SK-N-SH (cell line): ENCODE measurements at regions not wholly inside any gene's neighbourhood (a gene's known extent, or its start where the extent isn't known, plus 50 kb on each side); places are given as distances from the start of the nearest gene placed in this dataset.

Experiments
- CTCF ChIA-PET: fragments of 300-600, 350-600 bp; formaldehyde crosslinking; extraction: SDS; loops from one replicate; lab custom pipeline; 2021; lab: Yijun Ruan, JAX
- POLR2A ChIA-PET: fragments of 350-600 bp; sonication (Branson Sonifier 250); formaldehyde crosslinking; extraction: SDS; loops from one replicate; lab custom pipeline; 2020; ENCODE audit warnings: antibody characterized with exemption, inconsistent platforms; lab: Yijun Ruan, JAX
- DNase-seq: peaks from one replicate; pipeline ENCODE4 v3.0.0; 2012
- H2AFZ ChIP-seq: fragments of 200-600 bp; sonication (generic); 2 replicates; pipeline ENCODE4 v1.8.1; 2016; ENCODE audit warnings: antibody characterized with exemption, mild to moderate bottlenecking, low read depth
- H3F3A ChIP-seq: fragments of 200-600 bp; sonication (generic); replicated peaks from 2 replicates; pipeline ENCODE3; 2016; ENCODE audit warnings: antibody characterized with exemption, mild to moderate bottlenecking; ENCODE audit not compliant: insufficient read depth
- H3K27ac ChIP-seq, 2 experiments: fragments of 200-500 bp in 1 of 2; fragments of 200-600 bp in 1 of 2; sonication (Bioruptor generic) in 1 of 2; sonication (generic), shearing (Covaris generic) in 1 of 2; 2 replicates each; pipeline versions ENCODE4 v1.5.1 to v1.6.1; 2014 to 2016; ENCODE audit warnings: low read depth in 2 of 2, inconsistent platforms in 1 of 2, low read length in 1 of 2, mild to moderate bottlenecking in 1 of 2, mixed read lengths in 1 of 2
- H3K27me3 ChIP-seq: fragments of 200-600 bp; sonication (generic), shearing (Covaris generic); 2 replicates; pipeline ENCODE4 v1.6.1; 2016; ENCODE audit warnings: mixed run types; ENCODE audit not compliant: insufficient read depth
- H3K36me3 ChIP-seq, 2 experiments: fragments of 200-500 bp in 1 of 2; fragments of 200-600 bp in 1 of 2; sonication (Bioruptor generic) in 1 of 2; sonication (generic) in 1 of 2; replicated peaks in 1 of 2; 2 replicates each; pipeline versions ENCODE3 to v1.5.1; 2014 to 2016; ENCODE audit warnings: low read length in 1 of 2, mild to moderate bottlenecking in 1 of 2; ENCODE audit not compliant: insufficient read depth in 2 of 2, control insufficient read depth in 1 of 2
- H3K4me1 ChIP-seq, 2 experiments: fragments of 200-500 bp in 1 of 2; fragments of 200-600 bp in 1 of 2; sonication (Bioruptor generic) in 1 of 2; sonication (generic), shearing (Covaris generic) in 1 of 2; 2 replicates each; pipeline versions ENCODE4 v1.5.1 to v1.6.1; 2014 to 2016; ENCODE audit warnings: low read depth in 1 of 2, low read length in 1 of 2, mixed run types in 1 of 2; ENCODE audit not compliant: insufficient read depth in 2 of 2, control insufficient read depth in 1 of 2
- H3K4me2 ChIP-seq: fragments of 200-600 bp; sonication (generic), shearing (Covaris generic); 2 replicates; pipeline ENCODE4 v1.6.1; 2017; ENCODE audit warnings: mixed run types
- H3K4me3 ChIP-seq, 2 experiments: fragments of 200-500 bp in 1 of 2; fragments of 200-600 bp in 1 of 2; sonication (Bioruptor generic) in 1 of 2; sonication (generic), shearing (Covaris generic) in 1 of 2; 2 replicates each; pipeline versions ENCODE4 v1.5.1 to v1.8.1; 2014 to 2016; ENCODE audit warnings: low read depth in 2 of 2, inconsistent platforms in 1 of 2, low read length in 1 of 2, mild to moderate bottlenecking in 1 of 2, mixed read lengths in 1 of 2, moderate library complexity in 1 of 2
- H3K79me2 ChIP-seq: fragments of 200-600 bp; sonication (generic); 2 replicates; pipeline ENCODE4 v1.8.1; 2017; ENCODE audit warnings: mild to moderate bottlenecking; ENCODE audit not compliant: insufficient read depth
- H3K9ac ChIP-seq: fragments of 200-600 bp; sonication (generic); 2 replicates; pipeline ENCODE4 v1.6.1; 2017; ENCODE audit warnings: mixed run types
- H3K9me2 ChIP-seq: fragments of 200-600 bp; sonication (generic); 2 replicates; pipeline ENCODE4 v1.6.1; 2017; ENCODE audit warnings: mixed run types
- H3K9me3 ChIP-seq: fragments of 200-600 bp; sonication (generic); 2 replicates; pipeline ENCODE4 v1.6.1; 2017; ENCODE audit warnings: mixed run types, mild to moderate bottlenecking, moderate library complexity
- H4K20me1 ChIP-seq: fragments of 200-600 bp; sonication (generic); 2 replicates; pipeline ENCODE4 v1.6.1; 2017; ENCODE audit warnings: mild to moderate bottlenecking, mixed run types; ENCODE audit not compliant: insufficient read depth
- EP300 ChIP-seq, 2 experiments: IDR thresholded peaks; 2 replicates each; pipeline versions ENCODE4 v1.4.0 to v1.6.1; 2012; ENCODE audit warnings: borderline replicate concordance in 1 of 2, low read depth in 1 of 2, low read length in 1 of 2
- FOXM1 ChIP-seq: IDR thresholded peaks from 2 replicates; pipeline ENCODE4 v1.4.0; 2012; ENCODE audit warnings: low read depth, mild to moderate bottlenecking
- JUND ChIP-seq: IDR thresholded peaks from 2 replicates; pipeline ENCODE4 v1.4.0; 2012
- MXI1 ChIP-seq: IDR thresholded peaks from 2 replicates; pipeline ENCODE4 v1.6.1; 2012; ENCODE audit warnings: mild to moderate bottlenecking, low read depth, low read length, improper control_type of control experiment
- NRF1 ChIP-seq: IDR thresholded peaks from 2 replicates; pipeline ENCODE4 v1.6.1; 2012; ENCODE audit warnings: low read depth, mild to moderate bottlenecking, low read length
- PBX3 ChIP-seq: IDR thresholded peaks from 2 replicates; pipeline ENCODE4; 2012
- RCOR1 ChIP-seq: fragments of 150-350 bp; IDR thresholded peaks from 2 replicates; pipeline ENCODE4 v1.6.1; 2017; ENCODE audit warnings: antibody characterized with exemption, low read length
- RFX5 ChIP-seq: IDR thresholded peaks from 2 replicates; pipeline ENCODE4 v1.6.1; 2012; ENCODE audit warnings: mild to moderate bottlenecking, improper control_type of control experiment, low read length
- RXRA ChIP-seq: IDR thresholded peaks from 2 replicates; pipeline ENCODE4 v1.4.0; 2012; ENCODE audit warnings: low read depth, mild to moderate bottlenecking, borderline replicate concordance
- SIN3A ChIP-seq: IDR thresholded peaks from 2 replicates; pipeline ENCODE4 v1.6.1; 2012; ENCODE audit warnings: low read depth, mild to moderate bottlenecking, low read length, moderate library complexity, borderline replicate concordance
- SMC3 ChIP-seq: IDR thresholded peaks from 2 replicates; pipeline ENCODE4 v1.6.1; 2012; ENCODE audit warnings: low read depth, low read length, improper control_type of control experiment
- USF2 ChIP-seq: fragments of 150-350 bp; IDR thresholded peaks from 2 replicates; pipeline ENCODE4 v1.6.1; 2017; ENCODE audit warnings: antibody characterized with exemption, low read length, low read depth, borderline replicate concordance
- YY1 ChIP-seq: IDR thresholded peaks from 2 replicates; pipeline ENCODE4 v1.4.0; 2012; ENCODE audit warnings: low read depth, mild to moderate bottlenecking
- ZBTB33 ChIP-seq: IDR thresholded peaks from 2 replicates; pipeline ENCODE4 v1.4.0; 2012; ENCODE audit warnings: low read depth, borderline replicate concordance
- WGBS: methylation state at CpG from one replicate; pipeline ENCODE4 v1.1.6; 2017; ENCODE audit warnings: low lambda C conversion rate; 5-methylcytosine and 5-hydroxymethylcytosine counted together

GRCh38 chr16:77555791-77556190 lies 121.0 kb upstream of the ADAMTS18 start:
- Histone ChIP-seq H3K9me3 (no peaks in the 10 kb centered on the region), H3K27ac (no peak overlapping the region), H3K9me2 (no peaks in the 10 kb centered on the region), H3K79me2 (no peaks in the 10 kb centered on the region), H3K4me2 (no peak overlapping the region), H2AFZ (no peak overlapping the region), H3K27me3 (no peaks in the 10 kb centered on the region; the same call in 1 of the 2 replicates), H3K36me3 (no peaks in the 10 kb centered on the region), H3K4me1 (no peaks in the 10 kb centered on the region), H3K9ac (no peak overlapping the region), H4K20me1 (no peaks in the 10 kb centered on the region), H3K4me3 (no peak overlapping the region), H3F3A (no peaks in the 10 kb centered on the region)
- TF ChIP-seq EP300 (IDR thresholded peaks at IDR 0.05; ENCODE audit: borderline replicate concordance in 1 of 2, low read depth in 1 of 2, low read length in 1 of 2) = no peak
- no peak for TF ChIP-seq FOXM1
- no peak for TF ChIP-seq PBX3
- TF ChIP-seq RXRA = no peak
- TF ChIP-seq RCOR1 = no peak
- TF ChIP-seq NRF1 = no peak
- no peak for TF ChIP-seq ZBTB33
- TF ChIP-seq JUND = no peak
- no peak for TF ChIP-seq RFX5
- TF ChIP-seq USF2 = no peak
- ChIA-PET POLR2A (no interaction called here), CTCF (no interaction called here)
- no peak for DNase-seq
- WGBS = 70% methylated on average over 12 of the region's 12 CpGs

GRCh38 chr16:77556201-77556873 lies 121.5 kb upstream of the ADAMTS18 start:
- TF ChIP-seq SIN3A (no peak), MXI1 (no peak), EP300 (IDR thresholded peaks at IDR 0.05; ENCODE audit: borderline replicate concordance in 1 of 2, low read depth in 1 of 2, low read length in 1 of 2) (no peak), YY1 (no peak), SMC3 (no peak)
- TF ChIP-seq, all 33 proteins: peak for 0
- Histone ChIP-seq H2AFZ (no peak overlapping the region), H3F3A (no peaks in the 10 kb centered on the region), H3K4me1 (no peaks in the 10 kb centered on the region), H3K9ac (no peak overlapping the region), H3K4me3 (no peak overlapping the region), H3K9me3 (no peaks in the 10 kb centered on the region), H4K20me1 (no peaks in the 10 kb centered on the region), H3K79me2 (no peaks in the 10 kb centered on the region), H3K4me2 (no peak overlapping the region), H3K9me2 (no peaks in the 10 kb centered on the region), H3K27ac (no peak overlapping the region), H3K36me3 (no peaks in the 10 kb centered on the region), H3K27me3 (no peaks in the 10 kb centered on the region; the same call in 1 of the 2 replicates)
- ChIA-PET POLR2A (no interaction called here), CTCF (interaction anchor here (0.8 kb wide), 1 partner anchor 322 kb away, joined by 3 read pairs; no protein-coding TSS in a partner anchor)
- no peak for DNase-seq
- WGBS = 53% methylated on average over 10 of the region's 10 CpGs
